ENCODE measurements at regions not wholly inside any gene's neighbourhood (a gene's known extent, or its start where the extent isn't known, plus 50 kb on each side); places are given as distances from the start of the nearest gene placed in this dataset.
"Not testable (repeated sequence)": the region's sequence is repeated elsewhere in the genome, so short reads cannot be mapped to it uniquely, and the experiment has no call there.

DNA sequence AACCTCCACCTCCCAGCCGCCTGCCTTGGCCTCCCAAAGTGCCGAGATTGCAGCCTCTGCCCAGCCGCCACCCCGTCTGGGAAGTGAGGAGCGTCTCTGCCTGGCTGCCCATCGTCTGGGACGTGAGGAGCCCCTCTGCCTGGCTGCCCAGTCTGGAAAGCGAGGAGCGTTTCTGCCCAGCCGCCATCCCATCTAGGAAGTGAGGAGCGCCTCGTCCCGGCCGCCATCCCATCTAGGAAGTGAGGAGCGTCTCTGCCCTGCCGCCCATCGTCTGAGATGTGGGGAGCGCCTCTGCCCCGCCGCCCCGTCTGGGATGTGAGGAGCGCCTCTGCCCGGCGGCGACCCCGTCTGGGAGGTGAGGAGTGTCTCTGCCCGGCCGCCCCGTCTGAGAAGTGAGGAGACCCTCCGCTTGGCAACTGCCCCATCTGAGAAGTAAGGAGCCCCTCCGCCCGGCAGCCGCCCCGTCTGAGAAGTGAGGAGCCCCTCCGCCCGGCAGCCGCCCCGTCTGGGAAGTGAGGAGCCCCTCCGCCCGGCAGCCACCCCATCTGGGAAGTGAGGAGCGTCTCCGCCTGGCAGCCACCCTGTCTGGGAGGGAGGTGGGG, 175.8 kb upstream of the CRIM1 start:
- BruUV-seq (replicated peaks) = not testable (repeated sequence)

DNA sequence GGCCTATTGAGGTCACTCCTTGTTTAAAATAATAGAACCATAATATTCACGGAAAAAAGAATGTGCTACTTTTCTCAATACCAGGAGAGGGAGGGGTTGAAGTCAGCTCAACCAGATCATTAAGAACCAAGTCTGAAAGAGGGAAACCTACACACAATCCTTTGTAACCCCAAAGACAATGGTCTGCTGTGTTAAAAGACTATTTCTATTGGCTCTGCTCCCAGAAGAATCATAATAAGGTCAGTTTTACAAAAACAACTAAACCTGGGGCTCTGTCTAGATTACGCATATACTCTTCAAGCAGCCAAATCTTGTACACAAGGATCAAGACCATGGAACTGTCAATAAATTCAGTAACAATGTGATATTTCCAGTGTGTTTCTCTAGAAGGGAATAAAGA, 177.2 kb upstream of the CRIM1 start:
- Histone ChIP-seq H3K4me3 (ENCODE audit: low read depth, low read length) (no peak overlapping the region), H3K4me1 (no peaks in the 10 kb centered on the region), H3K9me3 (no peaks in the 10 kb centered on the region), H3K36me3 (ENCODE audit: control insufficient read depth, insufficient read depth, low read length) (no peaks in the 10 kb centered on the region), H3K27me3 (replicated peaks; ENCODE audit: control insufficient read depth, insufficient read depth, low read length) (no peaks in the 10 kb centered on the region)
- no peak overlapping the region for H3K4me3 Mint-ChIP-seq (ENCODE audit: unreplicated experiment)
- CTCF ChIA-PET = no interaction called here
- H3K27ac Mint-ChIP-seq (ENCODE audit: unreplicated experiment) = no peak overlapping the region
- no peaks in the 10 kb centered on the region for H3K4me1 Mint-ChIP-seq (ENCODE audit: low read depth, unreplicated experiment)
- POLR2A ChIA-PET = no interaction called here
- no peaks in the 10 kb centered on the region for H3K36me3 Mint-ChIP-seq (ENCODE audit: insufficient read depth, unreplicated experiment)
- no TSS peak for BruUV-seq (replicated peaks)
- no peaks in the 10 kb centered on the region for H3K27me3 Mint-ChIP-seq (ENCODE audit: insufficient read depth, unreplicated experiment)
- H3K9me3 Mint-ChIP-seq (ENCODE audit: unreplicated experiment) = no peaks in the 10 kb centered on the region
- no peak for DNase-seq
- intact Hi-C loops (cut with micrococcal nuclease; ENCODE audit: unreplicated experiment) = no loop called here
- TF ChIP-seq, protein P1, sequence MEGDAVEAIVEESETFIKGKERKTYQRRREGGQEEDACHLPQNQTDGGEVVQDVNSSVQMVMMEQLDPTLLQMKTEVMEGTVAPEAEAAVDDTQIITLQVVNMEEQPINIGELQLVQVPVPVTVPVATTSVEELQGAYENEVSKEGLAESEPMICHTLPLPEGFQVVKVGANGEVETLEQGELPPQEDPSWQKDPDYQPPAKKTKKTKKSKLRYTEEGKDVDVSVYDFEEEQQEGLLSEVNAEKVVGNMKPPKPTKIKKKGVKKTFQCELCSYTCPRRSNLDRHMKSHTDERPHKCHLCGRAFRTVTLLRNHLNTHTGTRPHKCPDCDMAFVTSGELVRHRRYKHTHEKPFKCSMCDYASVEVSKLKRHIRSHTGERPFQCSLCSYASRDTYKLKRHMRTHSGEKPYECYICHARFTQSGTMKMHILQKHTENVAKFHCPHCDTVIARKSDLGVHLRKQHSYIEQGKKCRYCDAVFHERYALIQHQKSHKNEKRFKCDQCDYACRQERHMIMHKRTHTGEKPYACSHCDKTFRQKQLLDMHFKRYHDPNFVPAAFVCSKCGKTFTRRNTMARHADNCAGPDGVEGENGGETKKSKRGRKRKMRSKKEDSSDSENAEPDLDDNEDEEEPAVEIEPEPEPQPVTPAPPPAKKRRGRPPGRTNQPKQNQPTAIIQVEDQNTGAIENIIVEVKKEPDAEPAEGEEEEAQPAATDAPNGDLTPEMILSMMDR (IDR thresholded peaks at IDR 0.05; ENCODE audit: insufficient read depth in 1 of 2, low read depth in 1 of 2, low read length in 1 of 2, severe bottlenecking in 1 of 2, unreplicated experiment in 1 of 2) = no peak

More for the DNA sequence above, 175.8 kb upstream of the CRIM1 start:
- H3K4me3 ChIP-seq (ENCODE audit: low read depth, low read length); H3K4me1 ChIP-seq; H3K27me3 Mint-ChIP-seq (ENCODE audit: insufficient read depth, unreplicated experiment); CTCF ChIA-PET; POLR2A ChIA-PET; H3K27me3 ChIP-seq (replicated peaks; ENCODE audit: control insufficient read depth, insufficient read depth, low read length); DNase-seq; H3K9me3 ChIP-seq; H3K36me3 Mint-ChIP-seq (ENCODE audit: insufficient read depth, unreplicated experiment); H3K9me3 Mint-ChIP-seq (ENCODE audit: unreplicated experiment); H3K4me1 Mint-ChIP-seq (ENCODE audit: low read depth, unreplicated experiment); H3K27ac Mint-ChIP-seq (ENCODE audit: unreplicated experiment); H3K4me3 Mint-ChIP-seq (ENCODE audit: unreplicated experiment); intact Hi-C loops (cut with micrococcal nuclease; ENCODE audit: unreplicated experiment); H3K36me3 ChIP-seq (ENCODE audit: control insufficient read depth, insufficient read depth, low read length): not testable (repeated sequence)

DNA sequence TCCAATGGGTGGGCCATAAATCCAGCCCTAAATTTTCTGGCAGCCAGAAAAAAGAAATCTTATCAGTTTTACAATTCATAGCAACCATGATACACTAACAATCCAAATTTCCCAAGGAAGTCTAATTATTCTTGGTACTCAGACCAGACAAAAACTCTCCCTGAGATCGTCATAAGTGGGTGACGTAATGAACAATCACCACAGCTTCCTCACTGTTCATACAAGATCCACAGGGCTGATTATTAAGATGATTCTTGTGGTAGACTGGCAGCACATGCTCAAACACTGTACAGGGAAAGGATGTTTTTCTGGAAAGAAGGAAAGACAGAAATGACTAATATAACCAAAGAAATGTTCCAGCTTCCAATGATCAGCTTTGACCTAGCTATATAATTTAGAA, 178.3 kb upstream of the CRIM1 start:
- H3K4me1 Mint-ChIP-seq (ENCODE audit: low read depth, unreplicated experiment) = no peaks in the 10 kb centered on the region
- no peaks in the 10 kb centered on the region for H3K36me3 ChIP-seq (ENCODE audit: control insufficient read depth, insufficient read depth, low read length)
- ChIA-PET POLR2A (interaction anchor here (0.6 kb wide), 1 partner anchor 178 kb away, joined by 3 read pairs; the partner anchor contains the start of gene CRIM1), CTCF (no interaction called here)
- no TSS peak for BruUV-seq (replicated peaks)
- H3K4me3 ChIP-seq (ENCODE audit: low read depth, low read length) = no peak overlapping the region
- no peak overlapping the region for H3K27ac Mint-ChIP-seq (ENCODE audit: unreplicated experiment)
- DNase-seq = no peak
- TF ChIP-seq, protein P1 (IDR thresholded peaks at IDR 0.05; ENCODE audit: insufficient read depth in 1 of 2, low read depth in 1 of 2, low read length in 1 of 2, severe bottlenecking in 1 of 2, unreplicated experiment in 1 of 2) = no peak
- H3K9me3 Mint-ChIP-seq (ENCODE audit: unreplicated experiment) = no peaks in the 10 kb centered on the region
- no peaks in the 10 kb centered on the region for H3K36me3 Mint-ChIP-seq (ENCODE audit: insufficient read depth, unreplicated experiment)
- intact Hi-C loops (cut with micrococcal nuclease; ENCODE audit: unreplicated experiment) = no loop called here
- no peak overlapping the region for H3K4me3 Mint-ChIP-seq (ENCODE audit: unreplicated experiment)
- H3K27me3 ChIP-seq (replicated peaks; ENCODE audit: control insufficient read depth, insufficient read depth, low read length) = no peaks in the 10 kb centered on the region
- no peaks in the 10 kb centered on the region for H3K27me3 Mint-ChIP-seq (ENCODE audit: insufficient read depth, unreplicated experiment)
- H3K9me3 ChIP-seq = no peaks in the 10 kb centered on the region
- no peaks in the 10 kb centered on the region for H3K4me1 ChIP-seq

DNA sequence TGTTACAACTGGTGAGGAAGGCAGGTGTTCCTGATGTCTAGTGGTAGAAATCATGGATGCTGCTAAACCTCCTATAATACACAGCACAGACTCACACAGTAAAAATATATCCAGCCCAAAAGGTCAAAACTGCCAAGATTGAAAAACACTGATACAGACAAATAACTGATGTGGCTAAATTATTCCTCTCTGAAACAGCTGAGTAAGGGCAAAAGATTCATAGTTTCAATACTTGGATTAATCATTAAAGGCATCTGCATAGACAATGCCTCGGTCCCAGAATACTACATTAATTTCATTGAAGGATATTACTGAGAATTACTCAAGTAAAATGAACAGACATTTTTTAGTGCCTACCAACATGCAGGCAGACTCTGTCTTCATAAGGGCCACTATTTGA, 180.7 kb upstream of the CRIM1 start:
- H3K9me3 Mint-ChIP-seq (ENCODE audit: unreplicated experiment) = no peaks in the 10 kb centered on the region
- Histone ChIP-seq H3K27me3 (replicated peaks; ENCODE audit: control insufficient read depth, insufficient read depth, low read length) (no peaks in the 10 kb centered on the region), H3K9me3 (no peaks in the 10 kb centered on the region), H3K36me3 (ENCODE audit: control insufficient read depth, insufficient read depth, low read length) (no peaks in the 10 kb centered on the region), H3K4me1 (no peaks in the 10 kb centered on the region), H3K4me3 (ENCODE audit: low read depth, low read length) (no peak overlapping the region)
- no peak overlapping the region for H3K27ac Mint-ChIP-seq (ENCODE audit: unreplicated experiment)
- TF ChIP-seq, protein P1 (IDR thresholded peaks at IDR 0.05; ENCODE audit: insufficient read depth in 1 of 2, low read depth in 1 of 2, low read length in 1 of 2, severe bottlenecking in 1 of 2, unreplicated experiment in 1 of 2) = no peak
- no peaks in the 10 kb centered on the region for H3K4me1 Mint-ChIP-seq (ENCODE audit: low read depth, unreplicated experiment)
- no TSS peak for BruUV-seq (replicated peaks)
- DNase-seq = no peak
- H3K36me3 Mint-ChIP-seq (ENCODE audit: insufficient read depth, unreplicated experiment) = no peaks in the 10 kb centered on the region
- CTCF ChIA-PET = no interaction called here
- intact Hi-C loops (cut with micrococcal nuclease; ENCODE audit: unreplicated experiment) = no loop called here
- no peak overlapping the region for H3K4me3 Mint-ChIP-seq (ENCODE audit: unreplicated experiment)
- H3K27me3 Mint-ChIP-seq (ENCODE audit: insufficient read depth, unreplicated experiment) = no peaks in the 10 kb centered on the region
- POLR2A ChIA-PET = no interaction called here

Data from Caco-2 (cell line).